ENCODE measurements at regions not wholly inside any gene's neighbourhood (a gene's known extent, or its start where the extent isn't known, plus 50 kb on each side); places are given as distances from the start of the nearest gene placed in this dataset.
A peak's percentile ranks its signal among the peaks of the same experiment; 100 is the strongest.

- intact Hi-C loops (cut with DNase I): no loop called here
- H3K27ac ChIP-seq: no peak overlapping the region
- TF ChIP-seq CTCF (IDR thresholded peaks at IDR 0.05): no peak
- H3K4me3 ChIP-seq: no peak overlapping the region
- DNase-seq (no peak), ATAC-seq (no peak)
- 56 to 80% methylated on average over 5 of the region's 5 CpGs for WGBS, 2 donors
- H3K36me3 ChIP-seq: no peaks in the 10 kb centered on the region
- no peaks in the 10 kb centered on the region for H3K9me3 ChIP-seq
- no peaks in the 10 kb centered on the region for H3K27me3 ChIP-seq
- H3K4me1 ChIP-seq: no peaks in the 10 kb centered on the region
Observed at GRCh38 chr1:81590171-81590570, 210.6 kb upstream of the ADGRL2 start.

- H3K36me3 ChIP-seq: no peaks in the 10 kb centered on the region
- no peak for TF ChIP-seq CTCF (IDR thresholded peaks at IDR 0.05)
- H3K9me3 ChIP-seq: no peaks in the 10 kb centered on the region
- H3K4me1 ChIP-seq: no peaks in the 10 kb centered on the region
- H3K4me3 ChIP-seq: no peak overlapping the region
- intact Hi-C loops (cut with DNase I): no loop called here
- H3K27ac ChIP-seq: no peak overlapping the region
- 74 to 86% methylated on average over 3 of the region's 3 CpGs for WGBS, 2 donors
- H3K27me3 ChIP-seq: no peaks in the 10 kb centered on the region
- DNase-seq: no peak
- ATAC-seq: peak in 2 of 8 donors; percentile 50 to 75
Observed at GRCh38 chr1:81588149-81588548, 212.6 kb upstream of the ADGRL2 start.

GRCh38 chr1:81587426-81587825, 213.3 kb upstream of the ADGRL2 start:
- Histone ChIP-seq H3K4me3 (no peak overlapping the region), H3K9me3 (no peaks in the 10 kb centered on the region), H3K36me3 (no peaks in the 10 kb centered on the region), H3K27ac (no peak overlapping the region), H3K4me1 (no peaks in the 10 kb centered on the region), H3K27me3 (no peaks in the 10 kb centered on the region)
- no peak for TF ChIP-seq CTCF (IDR thresholded peaks at IDR 0.05)
- 53 to 54% methylated on average over 2 of the region's 2 CpGs for WGBS, 2 donors
- intact Hi-C loops (cut with DNase I): no loop called here
- DNase-seq: no peak
- no peak for ATAC-seq

- 66 to 69% methylated on average over 2 of the region's 2 CpGs for WGBS, 2 donors
- H3K4me1 ChIP-seq: no peaks in the 10 kb centered on the region
- H3K9me3 ChIP-seq: no peaks in the 10 kb centered on the region
- no peak overlapping the region for H3K27ac ChIP-seq
- intact Hi-C loops (cut with DNase I): no loop called here
- H3K27me3 ChIP-seq: no peaks in the 10 kb centered on the region
- ATAC-seq (no peak), DNase-seq (no peak)
- no peak overlapping the region for H3K4me3 ChIP-seq
- TF ChIP-seq CTCF (IDR thresholded peaks at IDR 0.05): no peak
- H3K36me3 ChIP-seq: no peaks in the 10 kb centered on the region
Observed at GRCh38 chr1:81585371-81585770, 215.4 kb upstream of the ADGRL2 start.

GRCh38 chr1:81584398-81584797, 216.3 kb upstream of the ADGRL2 start:
- DNase-seq: no peak
- 79 to 89% methylated on average over 6 of the region's 6 CpGs for WGBS, 2 donors
- intact Hi-C loops (cut with DNase I): no loop called here
- Histone ChIP-seq H3K27me3 (no peaks in the 10 kb centered on the region), H3K9me3 (no peaks in the 10 kb centered on the region), H3K36me3 (no peaks in the 10 kb centered on the region), H3K4me1 (no peaks in the 10 kb centered on the region), H3K27ac (no peak overlapping the region), H3K4me3 (no peak overlapping the region)
- no peak for TF ChIP-seq CTCF (IDR thresholded peaks at IDR 0.05)
- ATAC-seq: no peak
